Kidney (tissue), 13 donors: ENCODE measurements at regions not wholly inside any gene's neighbourhood (a gene's known extent, or its start where the extent isn't known, plus 50 kb on each side); places are given as distances from the start of the nearest gene placed in this dataset.

Experiments used
- DNase-seq, 5 donors: peaks; one replicate each; pipeline ENCODE4 v3.0.0-alpha.2; 2013 to 2020
- FAIRE-seq: peaks from 2 replicates; lab custom pipeline; 2012; peaks lifted over from hg19 to GRCh38; lab: Jason Lieb, UNC
- H3K27ac ChIP-seq, 2 donors: one replicate each; pipeline ENCODE4 v1.7.0; 2013; ENCODE audit warnings: low read depth in 2 of 2, low read length in 2 of 2, inconsistent platforms in 1 of 2
- H3K27me3 ChIP-seq: one replicate; pipeline ENCODE4 v1.7.1; 2013; ENCODE audit warnings: low read length, inconsistent platforms; ENCODE audit not compliant: control insufficient read depth, insufficient read depth
- H3K36me3 ChIP-seq, 3 donors: one replicate each; pipeline versions ENCODE4 v1.7.0 to v1.7.1; 2013; ENCODE audit warnings: low read length in 3 of 3, control low read depth in 1 of 3, inconsistent platforms in 1 of 3; ENCODE audit not compliant: insufficient read depth in 3 of 3, control insufficient read depth in 2 of 3
- H3K4me1 ChIP-seq, 3 donors: one replicate each; pipeline versions ENCODE4 v1.7.0 to v1.7.1; 2013; ENCODE audit warnings: low read length in 3 of 3, inconsistent platforms in 1 of 3, low read depth in 1 of 3; ENCODE audit not compliant: control insufficient read depth in 2 of 3, insufficient read depth in 2 of 3
- H3K4me3 ChIP-seq, 3 donors: one replicate each; pipeline versions ENCODE4 v1.7.0 to v1.8.1; 2013; ENCODE audit warnings: low read length in 3 of 3, control low read depth in 1 of 3, inconsistent platforms in 1 of 3
- H3K9ac ChIP-seq, 3 donors: one replicate each; pipeline versions ENCODE4 v1.7.0 to v1.7.1; 2013; ENCODE audit warnings: low read length in 3 of 3, control low read depth in 1 of 3, inconsistent platforms in 1 of 3
- H3K9me3 ChIP-seq, 3 donors: one replicate each; pipeline versions ENCODE4 v1.7.0 to v1.7.1; 2013; ENCODE audit warnings: low read length in 3 of 3, control low read depth in 1 of 3, inconsistent platforms in 1 of 3; ENCODE audit not compliant: control insufficient read depth in 2 of 3, insufficient read depth in 1 of 3
- intact Hi-C: fragments of 100-400 bp; cut with DNase I; formaldehyde crosslinking; loops from one replicate; pipeline ENCODE4 v1.11.1; 2022
- TF ChIP-seq, protein P1 (sequence below): IDR thresholded peaks from 3 replicates; pipeline ENCODE4 v1.5.1; 2012; ENCODE audit warnings: mild to moderate bottlenecking, moderate library complexity, borderline replicate concordance; ENCODE audit not compliant: insufficient read depth; ENCODE audit errors: extremely low read depth
- donor health status: control.
- donor health status: control.
- donor health status: control.
- donor health status: control.
- donor health status: control.
- donor health status: DM: yes; HTN: yes; CAD: no.
- donor health status: Normal renal cell carcinoma (clear cell type).

DNA sequence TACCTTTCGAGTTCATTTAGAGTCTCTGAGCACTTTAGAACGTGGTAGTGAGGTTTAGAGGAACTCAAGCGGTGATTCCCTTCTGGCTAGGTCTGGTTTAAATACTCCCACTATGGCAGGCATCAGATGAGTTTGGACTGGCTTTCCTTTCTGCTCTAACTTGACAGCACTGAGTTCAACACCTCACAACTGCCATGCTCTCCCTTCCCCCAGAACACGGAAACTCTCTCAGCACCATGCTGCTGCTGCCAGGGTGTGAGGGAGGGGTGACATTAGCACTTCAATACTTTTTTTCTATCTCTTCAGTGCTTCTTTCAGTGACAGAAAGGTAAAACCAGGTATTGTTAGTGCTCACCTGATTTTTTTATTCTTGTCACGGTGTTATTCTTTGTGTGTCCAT, 234.5 kb upstream of the AGTR2 start:
- Histone ChIP-seq H3K4me3 (no peak overlapping the region), H3K4me1 (no peaks in the 10 kb centered on the region), H3K27me3 (peaks cover 18% of the 10 kb centered on the region), H3K36me3 (peaks cover 0 to 3% (median 2%) of the 10 kb centered on the region in 3 donors), H3K27ac (no peak overlapping the region), H3K9ac (no peak overlapping the region), H3K9me3 (peaks cover 0 to 5% (median 0%) of the 10 kb centered on the region in 3 donors)
- intact Hi-C loops: no loop called here
- DNase-seq (no peak), FAIRE-seq (no peak)
- TF ChIP-seq, protein P1, sequence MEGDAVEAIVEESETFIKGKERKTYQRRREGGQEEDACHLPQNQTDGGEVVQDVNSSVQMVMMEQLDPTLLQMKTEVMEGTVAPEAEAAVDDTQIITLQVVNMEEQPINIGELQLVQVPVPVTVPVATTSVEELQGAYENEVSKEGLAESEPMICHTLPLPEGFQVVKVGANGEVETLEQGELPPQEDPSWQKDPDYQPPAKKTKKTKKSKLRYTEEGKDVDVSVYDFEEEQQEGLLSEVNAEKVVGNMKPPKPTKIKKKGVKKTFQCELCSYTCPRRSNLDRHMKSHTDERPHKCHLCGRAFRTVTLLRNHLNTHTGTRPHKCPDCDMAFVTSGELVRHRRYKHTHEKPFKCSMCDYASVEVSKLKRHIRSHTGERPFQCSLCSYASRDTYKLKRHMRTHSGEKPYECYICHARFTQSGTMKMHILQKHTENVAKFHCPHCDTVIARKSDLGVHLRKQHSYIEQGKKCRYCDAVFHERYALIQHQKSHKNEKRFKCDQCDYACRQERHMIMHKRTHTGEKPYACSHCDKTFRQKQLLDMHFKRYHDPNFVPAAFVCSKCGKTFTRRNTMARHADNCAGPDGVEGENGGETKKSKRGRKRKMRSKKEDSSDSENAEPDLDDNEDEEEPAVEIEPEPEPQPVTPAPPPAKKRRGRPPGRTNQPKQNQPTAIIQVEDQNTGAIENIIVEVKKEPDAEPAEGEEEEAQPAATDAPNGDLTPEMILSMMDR: no peak

DNA sequence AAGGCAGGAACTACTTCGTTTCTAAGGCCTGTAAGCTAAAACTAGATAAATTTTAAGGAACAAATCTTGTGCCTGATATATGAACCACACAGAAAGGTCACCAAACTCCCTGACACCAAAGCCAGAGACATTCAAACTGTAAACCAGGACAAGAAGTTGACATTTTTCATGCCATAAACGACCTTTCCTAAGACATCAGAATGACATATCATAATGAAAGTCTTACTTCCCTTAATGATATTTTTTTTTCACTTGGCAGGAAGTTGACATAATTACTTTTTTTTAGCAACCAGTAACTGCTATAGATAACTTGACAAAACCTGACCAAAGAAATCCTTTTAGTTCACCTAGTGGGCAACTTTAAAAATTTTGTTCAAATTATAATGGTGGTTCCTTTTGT, 231.5 kb upstream of the AGTR2 start:
- FAIRE-seq (peak; percentile 68), DNase-seq (no peak)
- Histone ChIP-seq H3K4me1 (no peaks in the 10 kb centered on the region), H3K9me3 (peaks cover 0 to 5% (median 0%) of the 10 kb centered on the region in 3 donors), H3K27ac (no peak overlapping the region), H3K9ac (no peak overlapping the region), H3K36me3 (peaks cover 0 to 3% (median 2%) of the 10 kb centered on the region in 3 donors), H3K27me3 (peaks cover 11% of the 10 kb centered on the region), H3K4me3 (no peak overlapping the region)
- intact Hi-C loops: no loop called here
- TF ChIP-seq, protein P1: no peak

DNA sequence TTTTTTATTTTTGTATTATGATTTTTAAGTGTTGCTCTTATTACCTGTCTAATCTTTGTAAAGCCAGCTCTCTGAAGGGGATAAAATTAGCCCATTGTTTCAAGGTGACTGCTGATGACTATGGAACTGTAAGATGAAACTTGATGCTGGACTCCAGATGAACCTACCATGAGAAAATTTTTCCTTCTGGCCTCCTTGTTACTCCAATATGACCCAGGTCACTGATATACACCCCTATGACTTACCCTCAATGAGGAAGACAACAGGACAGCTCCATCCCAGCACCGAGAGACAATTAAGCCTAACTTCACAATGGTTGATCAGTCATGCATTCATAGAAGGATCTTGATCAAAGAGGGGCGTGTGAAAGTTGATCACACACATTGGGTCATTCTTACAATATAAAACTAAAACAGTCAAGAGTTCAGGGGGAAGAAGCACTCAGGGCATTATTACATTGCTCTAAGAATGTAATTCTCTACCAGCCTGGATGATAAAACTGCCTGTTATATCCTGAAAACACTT, 230.8 kb upstream of the AGTR2 start:
- intact Hi-C loops: no loop called here
- TF ChIP-seq, protein P1: no peak
- no peaks in the 10 kb centered on the region for H3K4me1 ChIP-seq
- H3K4me3 ChIP-seq: no peak overlapping the region
- peaks cover 0 to 3% (median 2%) of the 10 kb centered on the region in 3 donors for H3K36me3 ChIP-seq
- peaks cover 8% of the 10 kb centered on the region for H3K27me3 ChIP-seq
- no peak overlapping the region for H3K9ac ChIP-seq
- H3K27ac ChIP-seq: no peak overlapping the region
- peaks cover 0 to 3% (median 0%) of the 10 kb centered on the region in 3 donors for H3K9me3 ChIP-seq
- FAIRE-seq: no peak
- DNase-seq: peak in 1 of 5 donors; percentile 1

DNA sequence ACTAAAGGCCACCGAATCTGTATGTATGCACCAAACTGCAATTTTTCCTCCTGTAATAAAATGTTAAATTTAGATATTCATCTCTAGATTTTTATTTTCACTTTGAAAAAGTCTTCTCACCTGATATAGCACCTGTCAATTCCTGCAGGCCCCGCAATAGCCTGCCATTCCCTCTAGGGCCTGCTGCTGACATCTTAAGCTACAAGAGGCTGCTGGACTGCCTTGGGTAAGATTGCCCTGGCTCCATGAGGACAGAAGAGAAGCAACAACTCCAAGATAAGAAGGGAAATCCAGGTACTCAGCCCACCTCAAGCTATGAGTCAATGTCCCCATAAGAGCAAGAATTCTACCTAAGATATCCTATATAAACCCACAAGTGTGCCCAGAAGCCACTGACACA, 230.2 kb upstream of the AGTR2 start:
- Histone ChIP-seq H3K27me3 (peaks cover 5% of the 10 kb centered on the region), H3K9ac (no peak overlapping the region), H3K4me3 (no peak overlapping the region), H3K9me3 (peaks cover 0 to 3% (median 0%) of the 10 kb centered on the region in 3 donors), H3K4me1 (no peaks in the 10 kb centered on the region), H3K36me3 (peaks cover 0 to 3% (median 2%) of the 10 kb centered on the region in 3 donors), H3K27ac (no peak overlapping the region)
- no peak for DNase-seq
- TF ChIP-seq, protein P1: no peak
- intact Hi-C loops: no loop called here
- FAIRE-seq: no peak
